Neural progenitor cell (in vitro differentiated cells): ENCODE measurements at regions not wholly inside any gene's neighbourhood (a gene's known extent, or its start where the extent isn't known, plus 50 kb on each side); places are given as distances from the start of the nearest gene placed in this dataset.

Experiments
- EZH2phosphoT487 ChIP-seq: fragments of 200-600 bp; sonication (generic); IDR thresholded peaks from 2 replicates; pipeline ENCODE4 v1.6.1; 2017; ENCODE audit warnings: antibody characterized with exemption
- TF ChIP-seq, protein P1 (sequence below): fragments of 200-600 bp; sonication (generic); IDR thresholded peaks from 2 replicates; pipeline ENCODE4 v1.5.1; 2017; ENCODE audit warnings: antibody characterized with exemption, mild to moderate bottlenecking

- TF ChIP-seq, protein P1, sequence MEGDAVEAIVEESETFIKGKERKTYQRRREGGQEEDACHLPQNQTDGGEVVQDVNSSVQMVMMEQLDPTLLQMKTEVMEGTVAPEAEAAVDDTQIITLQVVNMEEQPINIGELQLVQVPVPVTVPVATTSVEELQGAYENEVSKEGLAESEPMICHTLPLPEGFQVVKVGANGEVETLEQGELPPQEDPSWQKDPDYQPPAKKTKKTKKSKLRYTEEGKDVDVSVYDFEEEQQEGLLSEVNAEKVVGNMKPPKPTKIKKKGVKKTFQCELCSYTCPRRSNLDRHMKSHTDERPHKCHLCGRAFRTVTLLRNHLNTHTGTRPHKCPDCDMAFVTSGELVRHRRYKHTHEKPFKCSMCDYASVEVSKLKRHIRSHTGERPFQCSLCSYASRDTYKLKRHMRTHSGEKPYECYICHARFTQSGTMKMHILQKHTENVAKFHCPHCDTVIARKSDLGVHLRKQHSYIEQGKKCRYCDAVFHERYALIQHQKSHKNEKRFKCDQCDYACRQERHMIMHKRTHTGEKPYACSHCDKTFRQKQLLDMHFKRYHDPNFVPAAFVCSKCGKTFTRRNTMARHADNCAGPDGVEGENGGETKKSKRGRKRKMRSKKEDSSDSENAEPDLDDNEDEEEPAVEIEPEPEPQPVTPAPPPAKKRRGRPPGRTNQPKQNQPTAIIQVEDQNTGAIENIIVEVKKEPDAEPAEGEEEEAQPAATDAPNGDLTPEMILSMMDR: no peak
- TF ChIP-seq EZH2phosphoT487: no peak
These were observed 382.9 kb downstream of the TMEM121 start for GRCh38 chr14:105909046-105909827.
